NCI-H2196 (cell line): ENCODE measurements at regions not wholly inside any gene's neighbourhood (a gene's known extent, or its start where the extent isn't known, plus 50 kb on each side); places are given as distances from the start of the nearest gene placed in this dataset.
"Not testable (repeated sequence)": the region's sequence is repeated elsewhere in the genome, so short reads cannot be mapped to it uniquely, and the experiment has no call there.

Experiments
- DNase-seq: peaks from one replicate; lab custom pipeline; 2025; ENCODE audit not compliant: unreplicated experiment; lab: John Stamatoyannopoulos, UW

- DNase-seq: no peak
Observed at GRCh38 chr14:105854600-105855245, 328.3 kb downstream of the TMEM121 start.

DNA sequence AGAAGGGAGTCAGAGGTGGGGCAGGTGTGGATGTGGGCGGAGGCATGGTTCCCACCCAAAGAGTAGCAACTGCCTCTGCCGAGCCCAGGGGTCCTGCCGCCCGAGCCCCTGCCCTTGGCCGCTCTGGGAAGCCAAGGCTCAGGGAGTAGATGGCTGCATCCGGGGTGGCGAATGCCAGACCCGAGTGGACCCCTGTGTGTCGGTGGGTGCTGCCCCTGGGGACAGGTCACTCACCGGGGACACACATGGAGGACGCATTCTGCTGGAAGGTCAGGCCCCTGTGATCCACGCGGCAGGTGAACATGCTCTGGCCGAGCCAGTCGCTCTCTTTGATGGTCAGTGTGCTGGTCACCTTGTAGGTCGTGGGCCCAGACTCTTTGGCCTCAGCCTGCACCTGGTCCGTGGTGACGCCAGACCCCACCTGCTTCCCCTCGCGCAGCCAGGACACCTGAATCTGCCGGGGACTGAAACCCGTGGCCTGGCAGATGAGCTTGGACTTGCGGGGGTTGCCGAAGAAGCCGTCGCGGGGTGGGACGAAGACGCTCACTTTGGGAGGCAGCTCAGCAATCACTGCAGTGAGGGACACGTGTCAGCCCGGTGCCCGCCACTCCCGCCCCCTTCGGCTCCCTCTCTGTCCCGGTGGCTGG, 329.0 kb downstream of the TMEM121 start:
- no peak for DNase-seq

- DNase-seq: no peak
Observed at GRCh38 chr14:105855893-105856675, 329.7 kb downstream of the TMEM121 start.

- DNase-seq: no peak
Observed at GRCh38 chr14:105856676-105857219, 330.4 kb downstream of the TMEM121 start.

DNA sequence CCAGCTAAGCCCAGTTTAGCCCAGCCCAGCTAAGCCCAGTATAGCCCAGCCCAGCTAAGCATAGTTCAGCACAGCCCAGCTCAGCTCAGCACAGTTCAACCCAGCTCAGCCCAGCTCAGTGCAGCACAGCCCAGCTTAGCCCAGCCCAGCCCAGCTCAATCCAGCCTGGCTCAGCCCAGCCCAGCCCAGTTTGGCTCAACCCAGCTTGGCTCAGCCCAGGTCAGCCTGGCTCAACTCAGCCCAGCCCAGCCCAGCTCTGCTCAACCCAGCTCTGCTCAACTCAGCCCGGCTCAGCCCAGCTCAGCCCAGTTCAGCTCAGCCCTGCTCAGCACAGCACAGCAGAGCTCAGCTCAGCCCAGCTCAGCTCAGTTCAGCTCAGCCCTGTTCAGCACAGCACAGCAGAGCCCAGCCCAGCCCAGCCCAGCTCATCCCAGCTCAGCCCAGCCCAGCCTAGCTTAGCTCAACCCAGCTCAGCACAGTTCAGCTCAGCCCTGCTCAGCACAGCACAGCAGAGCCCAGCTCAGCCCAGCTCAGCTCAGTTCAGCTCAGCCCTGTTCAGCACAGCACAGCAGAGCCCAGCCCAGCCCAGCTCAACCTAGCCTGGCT, 330.9 kb downstream of the TMEM121 start:
- DNase-seq: no peak

- DNase-seq: no peak
Observed at GRCh38 chr14:105857826-105858675, 331.7 kb downstream of the TMEM121 start.

DNA sequence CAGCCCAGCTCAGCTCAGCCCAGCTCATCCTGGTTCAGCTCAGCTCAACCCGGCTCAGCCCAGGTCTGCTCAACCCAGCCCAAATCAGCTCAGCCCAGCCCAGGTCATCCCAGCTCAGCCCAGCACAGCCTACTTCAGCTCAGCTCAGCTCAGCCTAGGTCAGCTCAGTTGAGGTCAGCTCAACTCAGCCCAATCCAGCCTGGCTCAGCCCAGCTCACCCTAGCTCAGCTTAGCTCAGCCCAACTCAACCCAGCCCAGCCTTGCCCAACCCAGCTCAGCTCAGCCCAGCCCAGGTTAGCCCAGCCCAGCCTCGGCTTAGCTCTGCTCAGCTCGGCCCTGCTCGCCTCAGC, 332.3 kb downstream of the TMEM121 start:
- no peak for DNase-seq

DNA sequence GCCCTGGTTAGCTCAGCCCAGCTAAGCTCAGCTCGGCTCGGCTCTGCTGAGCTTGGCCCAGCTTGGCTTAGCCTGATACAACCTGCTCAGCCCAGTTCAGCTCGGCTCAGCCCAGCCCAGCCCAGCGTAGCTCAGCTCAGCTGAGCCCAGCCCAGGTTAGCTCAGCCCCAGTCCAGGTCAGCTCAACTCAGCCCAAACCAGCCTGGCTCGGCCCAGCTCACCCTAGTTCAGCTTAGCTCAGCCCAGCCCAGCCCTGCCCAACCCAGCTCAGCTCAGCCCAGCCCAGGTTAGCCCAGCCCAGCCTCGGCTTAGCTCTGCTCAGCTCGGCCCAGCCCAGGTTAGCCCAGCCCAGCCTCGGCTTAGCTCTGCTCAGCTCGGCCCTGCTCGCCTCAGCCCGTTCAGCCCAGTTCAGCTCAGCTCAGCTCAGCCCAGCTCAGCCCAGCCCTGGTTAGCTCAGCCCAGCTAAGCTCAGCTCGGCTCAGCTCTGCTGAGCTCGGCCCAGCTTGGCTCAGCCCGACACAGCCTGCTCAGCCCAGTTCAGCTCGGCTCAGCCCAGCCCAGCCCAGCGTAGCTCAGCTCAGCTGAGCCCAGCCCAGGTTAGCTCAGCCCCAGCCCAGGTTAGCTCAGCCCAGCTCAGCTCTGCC, 332.8 kb downstream of the TMEM121 start:
- DNase-seq: not testable (repeated sequence)

- no peak for DNase-seq
Observed at GRCh38 chr14:105859717-105860614, 333.6 kb downstream of the TMEM121 start.

- DNase-seq: no peak
Observed at GRCh38 chr14:105860615-105861580, 334.5 kb downstream of the TMEM121 start.

DNA sequence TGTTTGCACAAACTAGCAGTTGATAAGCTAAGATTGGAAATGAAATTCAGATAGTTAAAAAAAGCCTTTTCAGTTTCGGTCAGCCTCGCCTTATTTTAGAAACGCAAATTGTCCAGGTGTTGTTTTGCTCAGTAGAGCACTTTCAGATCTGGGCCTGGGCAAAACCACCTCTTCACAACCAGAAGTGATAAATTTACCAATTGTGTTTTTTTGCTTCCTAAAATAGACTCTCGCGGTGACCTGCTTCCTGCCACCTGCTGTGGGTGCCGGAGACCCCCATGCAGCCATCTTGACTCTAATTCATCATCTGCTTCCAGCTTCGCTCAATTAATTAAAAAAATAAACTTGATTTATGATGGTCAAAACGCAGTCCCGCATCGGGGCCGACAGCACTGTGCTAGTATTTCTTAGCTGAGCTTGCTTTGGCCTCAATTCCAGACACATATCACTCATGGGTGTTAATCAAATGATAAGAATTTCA, 335.6 kb downstream of the TMEM121 start:
- no peak for DNase-seq

- no peak for DNase-seq
Observed at GRCh38 chr14:105862581-105863239, 336.3 kb downstream of the TMEM121 start.

- no peak for DNase-seq
Observed at GRCh38 chr14:105863296-105864108, 337.1 kb downstream of the TMEM121 start.

- DNase-seq: no peak
Observed at GRCh38 chr14:105864116-105864515, 337.7 kb downstream of the TMEM121 start.

- no peak for DNase-seq
Observed at GRCh38 chr14:105864651-105865265, 338.4 kb downstream of the TMEM121 start.
